Fibroblast of lung (primary cell): ENCODE measurements at regions not wholly inside any gene's neighbourhood (a gene's known extent, or its start where the extent isn't known, plus 50 kb on each side); places are given as distances from the start of the nearest gene placed in this dataset.
A peak's percentile ranks its signal among the peaks of the same experiment; 100 is the strongest.

ENCODE experiments used
- DNase-seq, 2 donors: peaks; one replicate each; pipeline versions ENCODE4 v3.0.0 to v3.0.0-alpha.2; 2010; ENCODE audit warnings: low read depth in 2 of 2
- H2AFZ ChIP-seq: 2 replicates; pipeline ENCODE4 v1.5.1; 2012; ENCODE audit warnings: low read length, control low read depth, inconsistent platforms
- H3K27ac ChIP-seq: 2 replicates; pipeline ENCODE4 v1.5.1; 2011; ENCODE audit warnings: low read length, control low read depth; ENCODE audit not compliant: insufficient read depth
- H3K27me3 ChIP-seq: 2 replicates; pipeline ENCODE4 v1.5.1; 2011; ENCODE audit warnings: mild to moderate bottlenecking, low read length; ENCODE audit not compliant: control insufficient read depth, insufficient read depth
- H3K36me3 ChIP-seq: 2 replicates; pipeline ENCODE4 v1.5.1; 2011; ENCODE audit warnings: low read length; ENCODE audit not compliant: control insufficient read depth, insufficient read depth
- H3K4me1 ChIP-seq: 2 replicates; pipeline ENCODE4 v1.5.1; 2011; ENCODE audit warnings: low read length; ENCODE audit not compliant: control insufficient read depth, insufficient read depth; ENCODE audit errors: extremely low read depth
- H3K4me2 ChIP-seq: 2 replicates; pipeline ENCODE4 v1.5.1; 2011; ENCODE audit warnings: low read length, control low read depth; ENCODE audit not compliant: insufficient read depth; ENCODE audit errors: extremely low read depth
- H3K4me3 ChIP-seq, 4 experiments: fragments of 200-600 bp in 1 of 4; sonication (generic) in 1 of 4; replicated peaks in 1 of 4; 2 replicates each; pipeline ENCODE4 v1.5.1; 2011 to 2016; ENCODE audit warnings: low read length in 4 of 4, low read depth in 3 of 4, mild to moderate bottlenecking in 3 of 4, control low read depth in 2 of 4, inconsistent platforms in 1 of 4, mixed read lengths in 1 of 4; ENCODE audit not compliant: insufficient read depth in 1 of 4; ENCODE audit errors: control extremely low read depth in 1 of 4
- H3K79me2 ChIP-seq: 2 replicates; pipeline ENCODE4 v1.5.1; 2012; ENCODE audit warnings: mild to moderate bottlenecking, low read length, inconsistent platforms; ENCODE audit not compliant: control insufficient read depth, insufficient read depth
- H3K9ac ChIP-seq: 2 replicates; pipeline ENCODE4 v1.5.1; 2011; ENCODE audit warnings: mild to moderate bottlenecking, low read length, control low read depth; ENCODE audit not compliant: insufficient read depth
- H3K9me3 ChIP-seq: 2 replicates; pipeline ENCODE4 v1.5.1; 2012; ENCODE audit warnings: low read depth, low read length; ENCODE audit not compliant: control insufficient read depth, insufficient read depth
- H4K20me1 ChIP-seq: 2 replicates; pipeline ENCODE4 v1.5.1; 2011; ENCODE audit warnings: low read length; ENCODE audit not compliant: control insufficient read depth, insufficient read depth; ENCODE audit errors: extremely low read depth
- CTCF ChIP-seq, 2 donors: IDR thresholded peaks in 1 of 2; conservative IDR thresholded peaks in 1 of 2; 1 replicate in 1 of 2; 2 replicates in 1 of 2; pipeline ENCODE4 v1.5.1; 2011 to 2012; ENCODE audit warnings: low read length in 2 of 2, control low read depth in 1 of 2, inconsistent platforms in 1 of 2, low read depth in 1 of 2, mild to moderate bottlenecking in 1 of 2
- EZH2 ChIP-seq: IDR thresholded peaks from 2 replicates; pipeline ENCODE4 v1.5.1; 2012; ENCODE audit warnings: low read length, control low read depth, mild to moderate bottlenecking; ENCODE audit errors: missing control alignments

GRCh38 chr4:20421603-20421985 lies 169.9 kb downstream of the SLIT2 start:
- no peak overlapping the region for H2AFZ ChIP-seq
- no peaks in the 10 kb centered on the region for H4K20me1 ChIP-seq
- H3K4me1 ChIP-seq: no peaks in the 10 kb centered on the region
- no peaks in the 10 kb centered on the region for H3K79me2 ChIP-seq
- H3K4me3 ChIP-seq: no peak overlapping the region
- DNase-seq: peak in 1 of 2 donors; percentile 31
- no peak overlapping the region for H3K4me2 ChIP-seq
- H3K9me3 ChIP-seq: no peaks in the 10 kb centered on the region
- no peak overlapping the region for H3K27ac ChIP-seq
- no peak overlapping the region for H3K9ac ChIP-seq
- no peaks in the 10 kb centered on the region for H3K36me3 ChIP-seq
- no peaks in the 10 kb centered on the region for H3K27me3 ChIP-seq
- TF ChIP-seq EZH2 (no peak), CTCF (conservative IDR thresholded peaks at IDR 0.05 in 1 of 2, IDR thresholded peaks at IDR 0.05 in 1 of 2; ENCODE audit: low read depth in 1 of 2, low read length in 2 of 2) (no peak)

- no peaks in the 10 kb centered on the region for H3K27me3 ChIP-seq
- no peak overlapping the region for H3K4me3 ChIP-seq
- H3K9ac ChIP-seq: no peak overlapping the region
- no peaks in the 10 kb centered on the region for H4K20me1 ChIP-seq
- peak; percentile 42 to 72 for DNase-seq
- no peaks in the 10 kb centered on the region for H3K36me3 ChIP-seq
- no peak overlapping the region for H3K4me2 ChIP-seq
- no peaks in the 10 kb centered on the region for H3K4me1 ChIP-seq
- H3K79me2 ChIP-seq: no peaks in the 10 kb centered on the region
- peak; percentile 34 to 83 for TF ChIP-seq CTCF (conservative IDR thresholded peaks at IDR 0.05 in 1 of 2, IDR thresholded peaks at IDR 0.05 in 1 of 2; ENCODE audit: low read depth in 1 of 2, low read length in 2 of 2)
- no peak for TF ChIP-seq EZH2
- H2AFZ ChIP-seq: no peak overlapping the region
- H3K9me3 ChIP-seq: no peaks in the 10 kb centered on the region
- no peak overlapping the region for H3K27ac ChIP-seq
These were observed 170.7 kb downstream of the SLIT2 start for GRCh38 chr4:20422398-20422797.

GRCh38 chr4:20423420-20423819 lies 171.7 kb downstream of the SLIT2 start:
- H3K79me2 ChIP-seq: no peaks in the 10 kb centered on the region
- no peaks in the 10 kb centered on the region for H4K20me1 ChIP-seq
- DNase-seq: no peak
- no peaks in the 10 kb centered on the region for H3K9me3 ChIP-seq
- TF ChIP-seq EZH2: no peak
- TF ChIP-seq CTCF (conservative IDR thresholded peaks at IDR 0.05 in 1 of 2, IDR thresholded peaks at IDR 0.05 in 1 of 2; ENCODE audit: low read depth in 1 of 2, low read length in 2 of 2): no peak
- H3K27me3 ChIP-seq: no peaks in the 10 kb centered on the region
- H3K36me3 ChIP-seq: no peaks in the 10 kb centered on the region
- no peak overlapping the region for H2AFZ ChIP-seq
- no peak overlapping the region for H3K9ac ChIP-seq
- no peak overlapping the region for H3K27ac ChIP-seq
- H3K4me2 ChIP-seq: no peak overlapping the region
- H3K4me3 ChIP-seq: no peak overlapping the region
- no peaks in the 10 kb centered on the region for H3K4me1 ChIP-seq
